ENCODE measurements at regions not wholly inside any gene's neighbourhood (a gene's known extent, or its start where the extent isn't known, plus 50 kb on each side); places are given as distances from the start of the nearest gene placed in this dataset.

- no peaks in the 10 kb centered on the region for H3K9me3 ChIP-seq
- WGBS, 2 donors, result 65 to 73% methylated on average over 5 of the region's 5 CpGs
These were observed 1458.3 kb upstream of the TENM3 start for GRCh38 chr4:180784940-180785339.

GRCh38 chr4:180788729-180789128 is 1454.5 kb upstream of the TENM3 start:
- TF ChIP-seq POLR2A (IDR thresholded peaks at IDR 0.05) (no peak), CTCF (IDR thresholded peaks at IDR 0.05) (no peak)
- WGBS, 2 donors, result 92% methylated on average over 8 of the region's 8 CpGs

More at GRCh38 chr4:180784940-180785339, 1458.3 kb upstream of the TENM3 start:
- TF ChIP-seq CTCF (IDR thresholded peaks at IDR 0.05) (no peak), POLR2A (IDR thresholded peaks at IDR 0.05) (no peak)
- intact Hi-C loops (cut with DNase I; ENCODE audit: low total_unique reads), result no loop called here
- Histone ChIP-seq H3K4me1 (no peaks in the 10 kb centered on the region), H3K4me3 (no peak overlapping the region), H3K27me3 (no peaks in the 10 kb centered on the region), H3K27ac (no peak overlapping the region), H3K36me3 (ENCODE audit: low read depth, missing control alignments) (no peaks in the 10 kb centered on the region)
- DNase-seq, result no peak

GRCh38 chr4:180789929-180790328 is 1453.3 kb upstream of the TENM3 start:
- DNase-seq, result no peak
- intact Hi-C loops (cut with DNase I; ENCODE audit: low total_unique reads), result no loop called here
- no peak for TF ChIP-seq CTCF (IDR thresholded peaks at IDR 0.05)
- TF ChIP-seq POLR2A (IDR thresholded peaks at IDR 0.05), result no peak
- H3K27ac ChIP-seq, result no peak overlapping the region
- H3K4me1 ChIP-seq, result no peaks in the 10 kb centered on the region
- H3K9me3 ChIP-seq, result no peaks in the 10 kb centered on the region
- H3K27me3 ChIP-seq, result no peaks in the 10 kb centered on the region
- no peak overlapping the region for H3K4me3 ChIP-seq
- H3K36me3 ChIP-seq (ENCODE audit: low read depth, missing control alignments), result no peaks in the 10 kb centered on the region
- WGBS, 2 donors, result 93 to 96% methylated on average over 6 of the region's 6 CpGs

More at GRCh38 chr4:180788729-180789128, 1454.5 kb upstream of the TENM3 start:
- H3K4me1 ChIP-seq, result no peaks in the 10 kb centered on the region
- no peaks in the 10 kb centered on the region for H3K9me3 ChIP-seq
- H3K36me3 ChIP-seq (ENCODE audit: low read depth, missing control alignments), result no peaks in the 10 kb centered on the region
- H3K27me3 ChIP-seq, result no peaks in the 10 kb centered on the region
- intact Hi-C loops (cut with DNase I; ENCODE audit: low total_unique reads), result no loop called here
- no peak overlapping the region for H3K4me3 ChIP-seq
- no peak for DNase-seq
- no peak overlapping the region for H3K27ac ChIP-seq

GRCh38 chr4:180790471-180790870 is 1452.7 kb upstream of the TENM3 start:
- Histone ChIP-seq H3K27ac (no peak overlapping the region), H3K4me3 (no peak overlapping the region), H3K27me3 (no peaks in the 10 kb centered on the region), H3K36me3 (ENCODE audit: low read depth, missing control alignments) (no peaks in the 10 kb centered on the region), H3K4me1 (no peaks in the 10 kb centered on the region), H3K9me3 (no peaks in the 10 kb centered on the region)
- intact Hi-C loops (cut with DNase I; ENCODE audit: low total_unique reads), result no loop called here
- DNase-seq, result no peak
- TF ChIP-seq CTCF (IDR thresholded peaks at IDR 0.05) (no peak), POLR2A (IDR thresholded peaks at IDR 0.05) (no peak)
- 63 to 66% methylated on average over 3 of the region's 3 CpGs for WGBS, 2 donors

- H3K36me3 ChIP-seq (ENCODE audit: low read depth, missing control alignments), result no peaks in the 10 kb centered on the region
- no peak for TF ChIP-seq CTCF (IDR thresholded peaks at IDR 0.05)
- no peak for TF ChIP-seq POLR2A (IDR thresholded peaks at IDR 0.05)
- no peak overlapping the region for H3K4me3 ChIP-seq
- no peak for DNase-seq
- intact Hi-C loops (cut with DNase I; ENCODE audit: low total_unique reads), result no loop called here
- no peaks in the 10 kb centered on the region for H3K4me1 ChIP-seq
- no peaks in the 10 kb centered on the region for H3K27me3 ChIP-seq
- H3K9me3 ChIP-seq, result no peaks in the 10 kb centered on the region
- H3K27ac ChIP-seq, result no peak overlapping the region
These were observed 1450.7 kb upstream of the TENM3 start for GRCh38 chr4:180792541-180792940.
